HG03378 (cell line): ENCODE measurements at regions not wholly inside any gene's neighbourhood (a gene's known extent, or its start where the extent isn't known, plus 50 kb on each side); places are given as distances from the start of the nearest gene placed in this dataset.

Experiments
- ATAC-seq: cut with Tn5 transposase; IDR thresholded peaks from one replicate; pipeline ENCODE4 v1.9.1; 2021; ENCODE audit warnings: mild to moderate bottlenecking, moderate library complexity; ENCODE audit not compliant: unreplicated experiment

DNA sequence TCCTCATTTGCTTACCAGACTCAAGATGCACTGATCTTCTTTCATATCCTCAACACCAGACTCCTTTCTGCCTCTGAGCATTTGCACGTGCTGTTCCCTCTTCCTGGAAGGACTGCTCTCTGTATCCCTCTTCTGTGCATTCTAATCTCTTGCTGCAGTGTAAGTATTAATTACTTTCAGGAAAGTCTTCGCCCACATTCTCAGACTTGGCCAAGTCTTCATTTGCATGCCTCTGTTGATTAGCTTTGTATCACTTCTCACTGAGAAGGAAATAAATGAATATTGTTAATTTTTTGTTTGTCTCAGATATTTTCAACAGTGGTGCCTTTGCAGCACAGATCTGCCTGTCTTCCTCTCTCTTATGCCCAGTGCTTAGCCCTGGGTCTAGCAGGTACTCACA, 50.3 kb upstream of the RAB3GAP2 start:
- no peak for ATAC-seq
